H1 (cell line): ENCODE measurements at regions not wholly inside any gene's neighbourhood (a gene's known extent, or its start where the extent isn't known, plus 50 kb on each side); places are given as distances from the start of the nearest gene placed in this dataset.

ENCODE experiments used
- CTCF ChIA-PET: fragments of 300-600 bp; sonication (Branson Sonifier 250); formaldehyde crosslinking; loops from one replicate; lab custom pipeline; 2021; ENCODE audit not compliant: partially characterized antibody; lab: Charles Lee
- POLR2A ChIA-PET: fragments of 300-600 bp; sonication (Branson Sonifier 250); formaldehyde crosslinking; loops from one replicate; lab custom pipeline; 2021; ENCODE audit warnings: inconsistent platforms; ENCODE audit not compliant: partially characterized antibody; lab: Charles Lee
- DNase-seq, 2 experiments: peaks; one replicate each; pipeline versions ENCODE4 v3.0.0 to v3.0.0-alpha.2; 2010 to 2022; ENCODE audit warnings: low spot score in 2 of 2, low read depth in 1 of 2, mixed read lengths in 1 of 2
- FAIRE-seq: peaks from 2 replicates; lab custom pipeline; 2011; peaks lifted over from hg19 to GRCh38; lab: Jason Lieb, UNC
- H2AFZ ChIP-seq: 2 replicates; pipeline ENCODE4 v1.8.1; 2012; ENCODE audit warnings: low read length, inconsistent platforms
- H2AK5ac ChIP-seq: 2 replicates; pipeline ENCODE4 v1.6.1; 2013; ENCODE audit warnings: low read depth, low read length
- H2BK120ac ChIP-seq: replicated peaks from 2 replicates; pipeline ENCODE3; 2013; ENCODE audit warnings: low read depth, low read length, inconsistent platforms
- H2BK12ac ChIP-seq: 2 replicates; pipeline ENCODE4 v1.6.1; 2013; ENCODE audit warnings: low read depth, low read length
- H2BK15ac ChIP-seq: 2 replicates; pipeline ENCODE4 v1.6.1; 2013; ENCODE audit warnings: low read length
- H2BK20ac ChIP-seq: 2 replicates; pipeline ENCODE4 v1.6.1; 2013; ENCODE audit warnings: low read length
- H2BK5ac ChIP-seq: 2 replicates; pipeline ENCODE4 v1.6.1; 2013; ENCODE audit warnings: low read depth, low read length
- H3K14ac ChIP-seq: 2 replicates; pipeline ENCODE4 v1.6.1; 2013; ENCODE audit warnings: inconsistent platforms; ENCODE audit not compliant: insufficient read length
- H3K18ac ChIP-seq: 2 replicates; pipeline ENCODE4 v1.6.1; 2013; ENCODE audit warnings: low read length; ENCODE audit errors: extremely low read depth
- H3K23ac ChIP-seq: 2 replicates; pipeline ENCODE4 v1.6.1; 2013; ENCODE audit warnings: inconsistent platforms; ENCODE audit not compliant: insufficient read length
- H3K23me2 ChIP-seq: 2 replicates; pipeline ENCODE4 v1.6.1; 2013; ENCODE audit warnings: low read depth, low read length
- H3K27ac ChIP-seq: 2 replicates; pipeline ENCODE4 v1.6.1; 2011; ENCODE audit warnings: low read depth, low read length, inconsistent platforms
- H3K27me3 ChIP-seq, 4 experiments: replicated peaks in 1 of 4; 1 replicate in 1 of 4; 2 replicates in 3 of 4; pipeline versions ENCODE4 v1.6.1 to v1.8.1; 2011 to 2013; ENCODE audit warnings: low read length in 3 of 4, mild to moderate bottlenecking in 3 of 4, inconsistent platforms in 2 of 4, mixed read lengths in 2 of 4, moderate library complexity in 1 of 4; ENCODE audit not compliant: control insufficient read depth in 3 of 4, insufficient read depth in 3 of 4; ENCODE audit errors: extremely low read depth in 1 of 4
- H3K36me3 ChIP-seq, 4 experiments: 2 replicates each; pipeline versions ENCODE4 v1.6.1 to v1.8.1; 2011 to 2013; ENCODE audit warnings: mild to moderate bottlenecking in 4 of 4, low read length in 3 of 4, moderate library complexity in 2 of 4, control low read depth in 1 of 4, inconsistent platforms in 1 of 4; ENCODE audit not compliant: insufficient read depth in 4 of 4, control insufficient read depth in 2 of 4
- H3K4ac ChIP-seq: replicated peaks from 2 replicates; pipeline ENCODE3; 2013; ENCODE audit warnings: low read length, low read depth, mixed read lengths, inconsistent platforms; ENCODE audit not compliant: insufficient read length
- H3K4me1 ChIP-seq, 4 experiments: replicated peaks in 1 of 4; 1 replicate in 1 of 4; 2 replicates in 3 of 4; pipeline versions ENCODE4 v1.6.1 to v1.8.1; 2011 to 2013; ENCODE audit warnings: low read length in 3 of 4, inconsistent platforms in 2 of 4, mixed read lengths in 1 of 4; ENCODE audit not compliant: insufficient read depth in 4 of 4, control insufficient read depth in 3 of 4
- H3K4me2 ChIP-seq, 2 experiments: 2 replicates each; pipeline versions ENCODE4 v1.6.1 to v1.8.1; 2011 to 2013; ENCODE audit warnings: low read depth in 2 of 2, low read length in 2 of 2, control low read depth in 1 of 2, inconsistent platforms in 1 of 2, mild to moderate bottlenecking in 1 of 2; ENCODE audit not compliant: insufficient read depth in 1 of 2
- H3K4me3 ChIP-seq, 4 experiments: fragments of 200-600, 300-600 bp in 1 of 4; sonication (generic), shearing (Covaris generic), sonication (Bioruptor Twin) in 1 of 4; 2 replicates each; pipeline versions ENCODE4 v1.5.1 to v1.8.1; 2011 to 2016; ENCODE audit warnings: low read length in 4 of 4, low read depth in 3 of 4, control low read depth in 2 of 4, inconsistent platforms in 2 of 4, mild to moderate bottlenecking in 2 of 4, mixed read lengths in 1 of 4, moderate library complexity in 1 of 4; ENCODE audit not compliant: insufficient read depth in 2 of 4; ENCODE audit errors: extremely low read depth in 1 of 4
- H3K56ac ChIP-seq: replicated peaks from 2 replicates; pipeline ENCODE3; 2013; ENCODE audit warnings: low read depth, mild to moderate bottlenecking, mixed read lengths, low read length, inconsistent platforms; ENCODE audit not compliant: insufficient read length
- H3K79me1 ChIP-seq: 2 replicates; pipeline ENCODE4 v1.6.1; 2013; ENCODE audit warnings: low read depth, low read length, control low read depth
- H3K79me2 ChIP-seq, 2 experiments: 2 replicates each; pipeline versions ENCODE4 v1.6.1 to v1.8.1; 2012 to 2013; ENCODE audit warnings: low read length in 2 of 2, mild to moderate bottlenecking in 2 of 2, inconsistent platforms in 1 of 2; ENCODE audit not compliant: insufficient read depth in 2 of 2, control insufficient read depth in 1 of 2
- H3K9ac ChIP-seq, 4 experiments: replicated peaks in 1 of 4; 1 replicate in 1 of 4; 2 replicates in 3 of 4; pipeline versions ENCODE4 v1.6.1 to v1.8.1; 2011 to 2013; ENCODE audit warnings: low read depth in 3 of 4, low read length in 3 of 4, control low read depth in 2 of 4, mild to moderate bottlenecking in 2 of 4, moderate library complexity in 2 of 4, inconsistent platforms in 1 of 4; ENCODE audit errors: extremely low read depth in 1 of 4
- H3K9me3 ChIP-seq, 2 experiments: 2 replicates each; pipeline versions ENCODE4 v1.6.1 to v1.8.1; 2012 to 2013; ENCODE audit warnings: mild to moderate bottlenecking in 2 of 2, moderate library complexity in 2 of 2, control low read depth in 1 of 2, inconsistent platforms in 1 of 2, low read depth in 1 of 2, low read length in 1 of 2, mixed read lengths in 1 of 2; ENCODE audit not compliant: insufficient read depth in 2 of 2
- H4K20me1 ChIP-seq, 2 experiments: replicated peaks in 1 of 2; 2 replicates each; pipeline versions ENCODE3 to v1.8.1; 2011 to 2013; ENCODE audit warnings: inconsistent platforms in 2 of 2, low read length in 2 of 2, mild to moderate bottlenecking in 1 of 2; ENCODE audit not compliant: insufficient read depth in 2 of 2, control insufficient read depth in 1 of 2
- H4K5ac ChIP-seq: 2 replicates; pipeline ENCODE4 v1.6.1; 2013; ENCODE audit warnings: low read length, low read depth, mixed read lengths, inconsistent platforms; ENCODE audit not compliant: insufficient read length
- H4K8ac ChIP-seq: 2 replicates; pipeline ENCODE4 v1.8.0; 2013; ENCODE audit warnings: mild to moderate bottlenecking, moderate library complexity, low read length, inconsistent platforms; ENCODE audit not compliant: insufficient read depth; ENCODE audit errors: extremely low read depth
- H4K91ac ChIP-seq: replicated peaks from 2 replicates; pipeline ENCODE3; 2013; ENCODE audit warnings: low read length, mixed read lengths, inconsistent platforms; ENCODE audit not compliant: insufficient read length
- BACH1 ChIP-seq: IDR thresholded peaks from 2 replicates; pipeline ENCODE4 v1.6.1; 2012; ENCODE audit warnings: low read length, improper control_type of control experiment
- CHD1 ChIP-seq: IDR thresholded peaks from 2 replicates; pipeline ENCODE4 v1.6.1; 2012; ENCODE audit warnings: low read depth, low read length, improper control_type of control experiment
- CREB1 ChIP-seq: IDR thresholded peaks from 2 replicates; pipeline ENCODE4 v1.6.1; 2012; ENCODE audit warnings: inconsistent platforms
- FOSL1 ChIP-seq: IDR thresholded peaks from 2 replicates; pipeline ENCODE4 v1.6.1; 2011; ENCODE audit warnings: mild to moderate bottlenecking, low read depth, low read length, moderate library complexity; ENCODE audit not compliant: insufficient read depth
- GABPA ChIP-seq: IDR thresholded peaks from 2 replicates; pipeline ENCODE4 v1.6.1; 2011; ENCODE audit warnings: mild to moderate bottlenecking, low read length, moderate library complexity, borderline replicate concordance; ENCODE audit not compliant: insufficient read depth
- HDAC6 ChIP-seq: IDR thresholded peaks from one replicate; pipeline ENCODE4 v1.7.1; 2012; ENCODE audit warnings: low read depth, mild to moderate bottlenecking, inconsistent platforms, low read length, moderate library complexity
- POLR2A ChIP-seq, 2 experiments: IDR thresholded peaks; 1 replicate in 1 of 2; 2 replicates in 1 of 2; pipeline ENCODE4 v1.6.1; 2011; ENCODE audit warnings: low read depth in 2 of 2, low read length in 2 of 2, mild to moderate bottlenecking in 2 of 2; ENCODE audit errors: control extremely low read depth in 1 of 2
- POLR2AphosphoS5 ChIP-seq: IDR thresholded peaks from 2 replicates; pipeline ENCODE4 v1.6.1; 2011; ENCODE audit warnings: low read depth, low read length
- POU5F1 ChIP-seq: IDR thresholded peaks from 2 replicates; pipeline ENCODE4 v1.6.1; 2011; ENCODE audit warnings: low read depth, mild to moderate bottlenecking, low read length, moderate library complexity
- RAD21 ChIP-seq, 2 experiments: IDR thresholded peaks in 1 of 2; conservative IDR thresholded peaks in 1 of 2; 2 replicates each; pipeline ENCODE4 v1.6.1; 2011; ENCODE audit warnings: low read depth in 2 of 2, low read length in 2 of 2, improper control_type of control experiment in 1 of 2, inconsistent platforms in 1 of 2, mild to moderate bottlenecking in 1 of 2, moderate library complexity in 1 of 2
- SIN3A ChIP-seq, 2 experiments: IDR thresholded peaks in 1 of 2; conservative IDR thresholded peaks in 1 of 2; 2 replicates each; pipeline ENCODE4 v1.6.1; 2011 to 2012; ENCODE audit warnings: low read length in 2 of 2, improper control_type of control experiment in 1 of 2, low read depth in 1 of 2, mild to moderate bottlenecking in 1 of 2
- SIX5 ChIP-seq: IDR thresholded peaks from 2 replicates; pipeline ENCODE4 v1.6.1; 2011; ENCODE audit warnings: mild to moderate bottlenecking, low read depth, low read length
- SP4 ChIP-seq: IDR thresholded peaks from 2 replicates; pipeline ENCODE4 v1.6.1; 2012; ENCODE audit warnings: low read length, inconsistent platforms
- TAF1 ChIP-seq: IDR thresholded peaks from 2 replicates; pipeline ENCODE4 v1.6.1; 2011; ENCODE audit warnings: mild to moderate bottlenecking, low read depth, low read length
- TCF12 ChIP-seq: IDR thresholded peaks from 2 replicates; pipeline ENCODE4 v1.6.1; 2011; ENCODE audit warnings: low read depth, mild to moderate bottlenecking, low read length
- WGBS, 2 experiments: shearing (Covaris generic) in 1 of 2; methylation state at CpG; one replicate each; pipeline versions ENCODE4 v1.1.6 to v1.1.7; 2013 to 2015; ENCODE audit warnings: low lambda C conversion rate in 2 of 2, mixed read lengths in 2 of 2, inconsistent platforms in 1 of 2, low coverage in 1 of 2, missing lambda C conversion rate in 1 of 2; ENCODE audit not compliant: insufficient replicate concordance in 2 of 2, insufficient coverage in 1 of 2, insufficient read length in 1 of 2; ENCODE audit errors: extremely low coverage in 1 of 2, missing lambda C conversion rate in 1 of 2; 5-methylcytosine and 5-hydroxymethylcytosine counted together

- H3K9ac ChIP-seq, result no peak overlapping the region
- H3K27me3 ChIP-seq, result no peaks in the 10 kb centered on the region
- H3K14ac ChIP-seq, result no peak overlapping the region
- no peak for FAIRE-seq
- H4K91ac ChIP-seq, result no peak overlapping the region
- no peak overlapping the region for H3K23ac ChIP-seq
- H3K36me3 ChIP-seq, result 0 out of 8 replicates have a peak, but pooled peaks cover 0 to 4% (median 0%) of the 10 kb centered on the region in 4 experiments
- no peak overlapping the region for H2BK120ac ChIP-seq
- H3K79me1 ChIP-seq, result no peaks in the 10 kb centered on the region
- no peak overlapping the region for H3K4me3 ChIP-seq
- no peak for DNase-seq
- no peak overlapping the region for H2BK12ac ChIP-seq
- H2BK20ac ChIP-seq, result no peak overlapping the region
- H3K79me2 ChIP-seq, result no peaks in the 10 kb centered on the region
- no peaks in the 10 kb centered on the region for H3K23me2 ChIP-seq
- no peak overlapping the region for H2AFZ ChIP-seq
- peaks cover 14 to 17% of the 10 kb centered on the region in 2 experiments for H3K9me3 ChIP-seq
- H3K27ac ChIP-seq, result no peak overlapping the region
- POLR2A ChIA-PET, result no interaction called here
- no peak overlapping the region for H2BK5ac ChIP-seq
- no peaks in the 10 kb centered on the region for H3K4me1 ChIP-seq
- WGBS, 2 experiments, result 84% methylated on average over 3 of the region's 3 CpGs; no CpG with 5 or more reads in 1 of the 2 experiments
- no peak overlapping the region for H2AK5ac ChIP-seq
- no peak overlapping the region for H4K8ac ChIP-seq
- no peaks in the 10 kb centered on the region for H4K20me1 ChIP-seq
- no peak overlapping the region for H3K4ac ChIP-seq
- H4K5ac ChIP-seq, result no peak overlapping the region
- no peak overlapping the region for H3K4me2 ChIP-seq
- CTCF ChIA-PET, result interaction anchor here (1.1 kb wide), 1 partner anchor 8 kb away, joined by 3 read pairs; no protein-coding TSS in a partner anchor
- no peak overlapping the region for H3K56ac ChIP-seq
- no peak overlapping the region for H2BK15ac ChIP-seq
- no peak overlapping the region for H3K18ac ChIP-seq
- TF ChIP-seq POLR2AphosphoS5, result no peak
- TF ChIP-seq CHD1, result no peak
- TF ChIP-seq SIX5, result no peak
- no peak for TF ChIP-seq CREB1
- TF ChIP-seq GABPA, result no peak
- TF ChIP-seq TCF12, result no peak
- TF ChIP-seq POU5F1, result no peak
- no peak for TF ChIP-seq FOSL1
- TF ChIP-seq POLR2A (IDR thresholded peaks at IDR 0.05; ENCODE audit: control extremely low read depth in 1 of 2, low read depth in 2 of 2, low read length in 2 of 2), result no peak
- TF ChIP-seq BACH1, result no peak
- no peak for TF ChIP-seq SIN3A (conservative IDR thresholded peaks at IDR 0.05 in 1 of 2, IDR thresholded peaks at IDR 0.05 in 1 of 2; ENCODE audit: low read depth in 1 of 2, low read length in 2 of 2)
- no peak for TF ChIP-seq HDAC6
- no peak for TF ChIP-seq TAF1
- TF ChIP-seq SP4, result no peak
- TF ChIP-seq RAD21 (IDR thresholded peaks at IDR 0.05 in 1 of 2, conservative IDR thresholded peaks at IDR 0.05 in 1 of 2; ENCODE audit: low read depth in 2 of 2, low read length in 2 of 2), result no peak
Observed at GRCh38 chr2:54366487-54367280, 89.4 kb upstream of the SPTBN1 start.
